NCI-H146 (cell line): ENCODE measurements at regions not wholly inside any gene's neighbourhood (a gene's known extent, or its start where the extent isn't known, plus 50 kb on each side); places are given as distances from the start of the nearest gene placed in this dataset.
"Not testable (repeated sequence)": the region's sequence is repeated elsewhere in the genome, so short reads cannot be mapped to it uniquely, and the experiment has no call there.

ENCODE experiments used
- DNase-seq: peaks from one replicate; lab custom pipeline; 2025; lab: John Stamatoyannopoulos, UW

DNA sequence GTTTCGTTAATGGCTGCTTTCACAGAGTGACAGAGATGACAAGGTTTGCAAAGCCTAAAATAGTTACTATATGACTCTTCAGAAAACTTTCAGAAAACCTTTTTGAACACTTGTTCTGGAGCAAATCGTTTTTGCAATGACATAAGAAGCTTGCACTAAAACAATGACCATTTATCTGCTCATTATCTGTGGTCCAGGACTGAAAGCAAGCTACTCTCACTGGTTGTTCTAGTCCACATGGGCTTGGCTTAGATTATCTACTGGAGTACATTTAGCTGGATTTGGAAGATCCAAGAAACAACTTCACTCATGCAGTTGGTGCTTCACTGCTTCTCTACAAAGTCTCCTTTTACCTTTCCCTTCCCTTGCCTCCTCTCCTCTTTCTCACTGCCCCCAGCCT, 1836.4 kb upstream of the AGA start:
- no peak for DNase-seq

DNA sequence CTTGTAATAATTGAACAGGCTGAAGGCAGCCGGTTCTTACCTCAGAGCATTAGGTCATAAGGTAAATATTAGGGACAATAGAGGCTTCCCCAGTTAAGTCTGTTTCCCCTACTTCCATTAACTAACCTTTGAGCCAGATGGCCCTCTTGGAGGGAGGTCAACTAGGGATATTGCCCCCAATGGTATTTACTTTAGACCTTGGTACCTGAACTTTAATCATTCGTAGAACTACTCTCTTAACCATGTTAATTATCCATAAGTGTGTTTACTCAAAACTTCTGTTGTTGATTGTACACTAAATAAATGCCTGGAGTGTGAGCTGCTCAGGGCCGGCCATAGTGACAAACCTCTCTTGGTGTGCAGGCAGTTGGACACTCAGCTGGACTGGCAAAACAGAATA, 1843.5 kb upstream of the AGA start:
- no peak for DNase-seq

DNA sequence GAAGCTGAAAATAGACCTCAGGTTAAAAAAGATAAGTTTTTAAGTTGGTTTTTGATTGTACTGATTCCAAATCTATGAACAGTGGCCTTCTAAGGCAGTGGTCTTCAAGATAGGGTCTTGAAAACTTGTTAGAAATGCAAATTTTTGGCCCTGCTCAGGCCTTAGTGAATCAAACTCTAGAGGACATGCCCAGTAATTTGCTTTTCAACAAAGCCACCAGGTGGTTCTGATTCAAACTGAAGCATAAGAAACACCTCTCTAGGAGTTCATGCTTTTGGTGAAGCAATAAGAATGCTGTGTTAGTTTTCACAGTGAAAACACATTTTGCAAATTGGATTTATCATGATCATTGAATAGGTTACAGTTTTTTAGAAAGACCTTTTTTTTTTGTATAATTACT, 1849.4 kb upstream of the AGA start:
- no peak for DNase-seq

DNA sequence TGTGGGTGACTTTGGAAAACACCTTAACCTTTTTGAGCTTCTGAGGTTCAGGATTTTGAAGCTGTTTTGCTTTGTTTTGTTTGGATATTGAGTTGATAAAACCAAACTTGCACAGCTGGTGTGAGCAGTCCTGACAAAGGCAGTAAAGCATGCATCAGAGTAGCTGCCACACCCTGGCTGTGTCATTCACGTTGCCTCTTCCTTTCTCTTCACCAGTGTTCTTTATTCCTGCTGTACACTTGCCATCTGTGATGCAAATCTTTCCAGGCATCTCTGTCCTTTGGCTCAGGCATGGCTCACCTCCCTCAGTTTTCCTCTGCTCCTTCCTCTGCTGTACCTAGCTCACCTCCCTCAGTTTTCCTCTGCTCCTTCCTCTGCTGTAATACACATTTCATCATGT, 1850.2 kb upstream of the AGA start:
- DNase-seq = no peak

DNA sequence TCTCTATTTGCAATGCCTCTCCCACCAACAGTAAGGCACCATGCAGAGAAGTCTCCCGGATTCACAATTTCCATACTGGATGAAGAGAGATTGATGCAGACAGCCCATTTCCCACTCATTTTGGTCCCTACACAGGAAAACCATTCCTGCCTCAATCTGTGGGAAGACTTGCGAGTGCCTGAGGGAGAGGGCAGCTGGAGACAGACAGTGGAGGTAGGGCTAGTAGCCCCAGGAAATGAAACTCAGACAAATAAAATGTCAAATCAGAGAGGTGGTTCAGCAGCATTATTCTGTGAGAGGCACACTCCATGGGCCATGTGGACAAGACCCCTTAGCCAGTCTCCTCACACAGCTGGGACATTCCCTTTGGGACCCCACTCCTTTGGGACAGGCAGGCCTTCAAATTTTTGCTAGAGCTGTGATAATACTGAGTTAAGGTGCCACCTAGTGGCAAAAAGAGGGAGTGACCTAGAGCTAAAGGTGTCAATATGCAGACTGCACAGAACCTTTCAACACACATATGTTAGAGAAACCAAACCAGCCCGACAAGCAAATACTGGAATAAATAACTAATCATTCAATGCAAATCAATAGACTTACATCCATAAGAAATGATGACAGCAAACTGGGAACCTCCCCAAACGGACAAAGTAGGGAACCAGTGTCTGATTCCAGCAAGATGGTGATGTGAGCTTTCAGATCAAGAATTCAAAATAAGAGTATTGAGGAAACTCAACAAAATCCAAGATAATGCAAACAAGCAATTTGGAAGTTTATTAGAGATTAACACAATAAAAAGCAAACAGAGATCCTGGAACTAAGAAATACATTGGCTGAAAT, 1865.3 kb upstream of the AGA start:
- DNase-seq = peak; percentile 1

DNA sequence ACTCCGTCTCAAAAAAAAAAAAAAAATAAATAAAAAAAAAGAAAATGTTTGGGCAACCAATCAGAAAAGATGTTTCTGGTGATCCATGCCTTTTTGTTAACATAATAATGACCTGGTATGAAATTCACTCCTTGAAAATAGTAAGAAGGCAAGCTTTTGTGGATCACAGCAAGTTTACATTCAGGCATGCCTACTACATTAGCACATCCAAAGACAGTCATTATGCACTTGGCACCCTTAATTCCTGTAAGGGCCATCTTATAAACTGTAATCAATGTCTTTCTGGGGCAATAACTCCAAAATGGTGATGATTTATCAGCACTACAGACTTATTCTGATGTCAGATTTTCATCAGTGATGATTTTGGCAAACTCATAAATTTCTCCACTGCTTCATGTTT, 1871.6 kb upstream of the AGA start:
- DNase-seq = no peak

DNA sequence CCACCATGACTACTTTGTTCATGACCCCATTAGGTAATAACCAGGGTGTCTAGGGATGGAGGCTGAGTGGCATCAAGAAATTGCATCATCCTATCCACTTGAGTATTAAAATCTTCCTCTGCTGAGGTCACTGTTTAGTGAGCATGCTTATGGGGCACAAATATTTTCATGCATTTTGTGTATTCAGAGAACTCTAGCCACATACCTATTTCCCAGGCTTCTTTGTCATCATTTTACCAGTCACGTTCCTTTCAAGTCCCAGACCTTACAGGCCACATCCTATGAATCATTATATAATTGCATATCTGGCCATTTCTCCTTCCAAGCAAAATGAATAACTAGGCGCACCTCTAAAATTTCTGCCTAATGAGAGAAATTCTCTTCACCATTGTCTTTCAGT, 1882.9 kb upstream of the AGA start:
- no peak for DNase-seq

DNA sequence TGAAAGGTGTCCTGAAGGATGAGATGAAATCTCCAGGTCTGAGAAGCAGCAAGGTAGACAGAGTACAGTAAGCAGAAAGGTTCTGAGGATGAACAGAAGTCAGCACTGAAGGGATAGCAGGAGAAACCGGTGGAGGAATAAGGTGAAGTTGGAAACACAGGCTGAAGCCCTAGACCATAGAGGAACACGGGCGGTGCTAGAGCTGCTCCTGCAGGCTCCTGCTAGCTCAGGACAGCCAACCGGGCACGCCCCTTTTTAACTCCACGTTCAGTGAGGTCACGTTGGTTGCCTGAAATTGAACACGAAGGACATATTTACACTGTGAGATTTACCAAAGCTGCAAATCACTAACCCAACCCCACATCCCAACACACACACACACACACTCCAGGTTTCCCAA, 1886.4 kb upstream of the AGA start:
- DNase-seq = no peak

DNA sequence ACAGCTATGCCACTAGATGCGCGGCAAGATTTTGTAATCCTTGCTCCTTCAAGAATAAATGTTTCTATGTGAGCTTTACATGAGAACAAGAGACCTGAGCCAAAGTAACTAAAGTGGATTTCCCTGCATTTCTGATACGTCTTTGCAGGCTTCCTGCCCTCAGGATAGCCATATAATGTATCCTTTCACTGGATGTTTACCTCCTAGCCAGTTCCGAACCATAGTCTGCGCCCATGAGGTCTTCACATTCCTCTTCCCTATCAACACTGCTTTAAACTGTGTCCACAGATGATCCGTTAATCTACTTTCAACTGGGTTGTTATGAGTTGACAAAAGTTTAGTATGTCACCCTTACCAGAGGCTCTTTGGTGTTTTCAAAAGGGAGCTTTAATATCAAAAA, 1889.1 kb upstream of the AGA start:
- DNase-seq = no peak

DNA sequence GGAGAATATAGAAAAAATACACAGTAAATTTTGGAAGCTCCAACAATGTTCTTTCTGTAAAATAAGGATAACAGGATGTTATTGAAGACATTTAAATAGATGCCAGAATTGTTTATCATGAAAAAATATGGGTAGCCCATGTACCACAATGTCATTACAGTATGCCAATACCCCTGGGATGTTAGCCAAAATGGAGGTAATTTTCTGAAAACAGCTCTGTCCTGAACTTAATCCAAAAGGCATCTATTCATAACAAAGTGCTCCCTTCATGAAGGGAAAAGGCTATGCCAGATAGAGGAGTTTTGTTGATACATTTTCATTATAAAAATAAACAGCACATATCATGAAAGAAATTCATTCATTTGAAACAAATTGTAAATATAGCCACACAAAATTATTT, 1902.6 kb upstream of the AGA start:
- no peak for DNase-seq

DNA sequence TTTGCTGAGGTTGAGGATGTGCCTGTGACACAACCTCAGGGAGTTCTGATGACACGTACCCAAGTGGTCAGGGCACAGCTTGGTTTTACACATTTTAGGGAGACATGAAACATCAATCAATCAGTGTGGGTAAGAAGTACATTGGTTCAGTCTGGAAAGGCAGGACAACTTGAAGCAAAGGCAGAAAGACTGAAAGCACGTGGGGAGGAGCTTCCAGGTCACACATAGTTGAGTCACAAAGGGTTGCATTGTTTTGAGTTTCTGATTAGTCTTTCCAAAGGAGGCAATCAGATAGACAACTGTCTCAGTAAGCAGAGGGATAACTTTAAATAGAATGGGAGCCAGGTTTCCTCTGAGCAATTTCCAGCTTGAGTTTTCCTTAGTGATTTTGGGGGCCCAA, 1910.0 kb upstream of the AGA start:
- DNase-seq = no peak

DNA sequence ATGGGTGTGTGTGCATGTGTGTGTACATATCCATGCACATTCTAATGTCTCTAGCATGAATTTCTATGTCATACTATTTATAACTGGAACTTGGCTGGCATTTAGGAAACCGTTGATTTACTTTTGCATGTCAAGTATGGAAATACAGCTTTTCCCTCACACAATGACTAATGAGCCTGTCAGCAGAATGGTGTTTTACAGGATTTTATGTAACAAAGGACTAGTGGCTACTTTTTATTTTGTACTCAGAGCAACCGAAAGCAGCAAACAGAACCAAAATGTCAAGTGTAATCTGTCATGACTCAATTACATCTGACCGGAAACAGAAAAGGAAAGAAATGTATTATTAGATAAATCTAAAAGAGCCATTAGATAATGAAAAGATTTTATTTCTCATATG, 1911.5 kb upstream of the AGA start:
- no peak for DNase-seq

DNA sequence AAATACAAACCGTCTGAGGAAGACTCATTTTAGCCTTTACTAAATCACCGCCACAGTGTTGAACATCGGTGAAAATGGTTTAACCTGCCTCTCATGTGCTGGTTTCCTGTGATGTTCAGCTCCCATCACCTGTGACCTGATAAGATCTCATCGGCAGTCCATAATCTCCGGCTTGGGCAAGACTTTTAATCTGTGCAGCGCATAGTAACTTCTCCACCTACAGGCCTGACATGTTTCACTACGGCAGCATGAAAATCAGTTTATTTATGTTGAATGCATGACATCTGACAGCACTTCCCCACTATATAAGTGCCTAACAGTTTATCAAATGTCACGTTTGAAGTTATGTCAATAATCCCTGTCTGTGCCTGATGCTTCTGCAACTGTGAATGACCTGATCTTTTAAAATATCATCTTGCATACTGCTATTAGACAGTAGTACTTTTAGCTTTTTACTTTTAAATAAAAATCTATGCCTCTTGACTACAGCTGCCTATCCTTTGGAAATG, 1919.8 kb upstream of the AGA start:
- DNase-seq = no peak

DNA sequence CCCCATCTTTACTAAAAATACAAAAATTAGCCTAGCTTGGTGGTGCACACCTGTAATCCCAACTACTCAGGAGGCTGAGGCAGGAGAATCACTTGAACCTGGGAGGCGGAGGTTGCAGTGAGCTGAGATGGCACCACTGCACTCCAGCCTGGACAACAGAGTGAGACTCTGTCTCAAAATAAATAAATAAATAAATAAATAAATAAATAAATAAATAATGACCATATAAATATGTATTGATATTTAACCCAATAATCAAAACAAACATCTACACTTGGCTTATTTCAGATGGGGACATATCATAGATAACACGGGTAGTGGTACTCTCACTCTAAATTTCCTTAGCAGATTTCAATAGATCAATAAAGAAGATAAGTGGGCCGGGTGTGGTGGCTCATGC, 1923.7 kb upstream of the AGA start:
- DNase-seq = not testable (repeated sequence)

DNA sequence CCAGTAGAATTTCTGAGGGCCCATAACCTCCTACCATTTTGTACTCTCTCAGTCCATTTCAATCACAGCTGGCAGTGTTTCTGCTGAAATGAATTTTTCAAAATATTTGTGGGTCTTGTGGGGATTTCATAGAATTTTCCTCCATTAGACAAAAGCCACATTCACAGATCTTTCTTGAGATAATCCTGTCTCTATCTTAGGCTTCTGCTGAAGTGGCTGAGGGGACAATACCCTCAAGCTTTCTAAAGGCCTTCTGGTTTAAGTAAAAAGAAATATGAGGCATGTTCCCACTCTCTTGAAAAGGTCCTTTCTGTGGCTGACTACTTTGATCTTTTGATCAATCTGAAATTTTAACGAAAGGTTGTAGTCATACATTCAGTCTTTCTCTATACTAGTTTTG, 1930.0 kb upstream of the AGA start:
- DNase-seq = no peak

DNA sequence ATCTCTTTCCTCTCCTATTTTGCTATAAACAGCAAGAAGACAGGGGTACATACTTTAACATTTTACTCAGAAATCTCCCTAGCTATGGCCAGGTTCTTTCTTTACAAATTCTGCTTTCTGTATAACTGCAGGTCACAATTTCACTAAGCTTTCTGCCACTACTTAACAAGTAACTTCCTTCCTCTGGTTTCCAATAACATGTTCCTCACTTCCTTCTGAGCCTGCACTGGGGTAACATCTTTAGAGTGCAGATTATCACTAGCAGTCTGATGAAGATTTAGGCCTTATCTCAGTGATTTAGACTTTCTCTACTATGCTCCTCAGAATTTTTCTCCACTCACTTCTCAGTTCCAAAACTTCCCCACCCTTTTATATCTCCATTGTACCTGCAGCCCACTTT, 1930.5 kb upstream of the AGA start:
- no peak for DNase-seq

DNA sequence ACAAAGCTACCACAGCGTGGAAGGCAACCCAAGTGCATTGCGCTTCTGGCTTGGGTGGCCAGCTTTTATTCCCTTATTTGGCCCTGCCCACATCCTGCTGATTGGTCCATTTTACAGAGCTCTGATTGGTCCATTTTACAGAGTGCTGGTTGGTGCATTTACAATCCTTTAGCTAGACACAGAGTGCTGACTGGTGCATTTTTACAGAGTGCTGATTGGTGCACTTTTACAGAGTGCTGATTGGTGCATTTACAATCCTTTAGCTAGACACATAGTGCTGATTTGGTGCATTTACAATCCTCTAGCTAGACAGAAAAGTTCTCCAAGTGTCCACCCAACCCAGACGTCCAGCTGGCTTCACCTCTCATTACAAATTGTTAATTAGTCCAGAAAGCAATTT, 1936.6 kb upstream of the AGA start:
- DNase-seq = not testable (repeated sequence)

DNA sequence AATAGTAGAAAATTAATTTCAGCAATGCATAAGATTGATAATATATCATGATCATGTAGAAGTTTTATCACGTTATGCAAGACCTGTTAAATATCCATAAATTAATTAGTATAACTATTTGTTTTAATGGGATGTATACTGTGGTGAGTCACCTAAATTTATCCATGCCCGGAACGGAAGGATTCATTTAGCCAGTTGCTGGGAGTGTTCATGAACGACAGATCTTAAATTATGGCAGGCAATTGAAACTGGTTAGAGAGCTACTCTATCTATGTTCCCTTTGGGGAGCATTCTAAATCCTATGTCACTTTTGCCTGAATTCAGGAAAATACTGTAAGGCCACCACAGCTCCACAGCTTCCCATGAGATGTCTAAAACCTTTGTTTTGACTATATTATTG, 1950.5 kb upstream of the AGA start:
- DNase-seq = no peak

DNA sequence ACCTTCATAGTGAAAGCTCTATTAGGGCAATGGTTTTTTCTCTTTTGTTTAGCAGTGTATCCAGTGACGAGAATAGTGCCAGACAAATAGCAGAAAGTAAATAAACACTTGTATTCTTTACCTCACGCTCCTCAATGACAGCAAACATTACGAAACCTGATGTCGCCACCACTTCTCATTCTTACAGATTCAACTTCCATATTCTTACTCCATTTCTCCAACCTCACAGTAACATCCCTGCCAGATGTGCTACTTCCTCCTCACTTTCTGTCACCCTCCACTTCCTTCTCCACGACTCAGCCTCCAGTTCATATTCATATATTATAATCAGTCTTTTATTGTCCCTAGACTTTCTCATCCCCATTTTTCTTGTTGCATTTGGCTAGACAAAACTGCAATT, 1956.2 kb upstream of the AGA start:
- no peak for DNase-seq

DNA sequence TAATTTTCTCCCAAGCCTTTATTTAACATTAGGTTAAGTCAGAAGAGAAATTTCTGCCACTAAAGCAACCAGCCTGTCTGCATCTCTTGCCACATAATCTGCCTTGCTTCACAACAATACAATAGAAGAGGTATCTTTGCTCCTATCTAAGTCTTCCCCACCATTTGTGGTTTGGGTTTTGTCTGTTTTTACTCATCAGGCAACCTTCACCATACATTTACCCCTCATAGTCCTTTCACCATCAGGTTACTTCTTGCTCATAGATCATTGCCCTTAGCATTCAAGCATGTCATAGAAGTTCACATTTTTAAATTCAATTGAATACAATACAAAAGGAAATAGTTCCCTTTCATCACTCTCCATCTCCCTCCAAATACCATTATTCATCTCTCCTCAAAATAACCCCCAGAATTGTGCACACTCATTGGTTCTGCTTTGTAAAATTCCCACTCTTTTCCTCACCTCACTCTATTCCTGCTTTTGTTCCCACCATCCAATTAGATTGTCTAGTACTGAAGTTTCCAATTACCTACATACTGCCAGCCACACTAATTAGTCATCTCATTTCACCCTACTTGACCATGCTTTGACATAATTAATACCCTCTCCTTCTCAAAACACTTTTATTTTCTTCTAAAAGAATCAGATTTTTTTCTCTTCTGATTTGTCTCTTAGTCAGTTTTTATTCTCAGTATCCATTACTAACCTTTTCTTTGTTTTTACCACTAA, 1957.0 kb upstream of the AGA start:
- DNase-seq = no peak

DNA sequence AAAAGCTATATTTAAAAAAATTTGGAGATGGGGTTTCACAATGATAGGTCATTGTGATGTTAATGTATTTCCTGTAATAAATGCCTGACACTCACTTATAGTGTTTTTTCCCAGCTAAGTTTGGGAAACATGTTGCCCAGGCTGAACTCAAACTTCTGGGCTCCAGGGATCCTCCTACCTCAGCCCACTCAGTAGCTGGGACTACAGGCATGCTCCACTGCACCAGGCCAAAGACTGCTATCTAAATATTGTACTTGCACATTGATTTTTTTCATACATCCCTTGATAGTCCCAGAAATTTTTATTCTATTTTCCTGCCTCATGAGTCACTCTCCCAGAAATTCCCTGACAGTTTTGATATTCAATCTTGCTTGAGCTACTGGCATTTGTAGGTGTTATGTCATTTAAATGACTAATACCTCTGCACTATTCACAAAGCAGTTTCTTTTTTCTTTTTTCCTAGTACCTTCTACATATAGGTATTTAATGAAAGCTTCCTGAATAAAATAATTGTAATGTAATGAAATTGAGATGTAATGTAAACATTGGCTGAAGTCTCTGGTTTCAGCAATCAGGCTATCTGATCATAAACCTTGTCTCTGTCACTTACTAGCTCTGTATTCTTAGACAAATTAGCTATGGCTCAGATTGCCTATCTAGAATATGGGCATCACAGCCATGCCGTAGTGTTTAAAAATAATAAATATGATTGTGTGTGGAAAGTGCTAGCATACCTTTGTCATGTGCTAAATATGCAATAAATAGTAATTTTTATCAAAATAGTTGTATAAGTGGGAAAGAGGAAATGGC, 1973.0 kb upstream of the AGA start:
- no peak for DNase-seq

DNA sequence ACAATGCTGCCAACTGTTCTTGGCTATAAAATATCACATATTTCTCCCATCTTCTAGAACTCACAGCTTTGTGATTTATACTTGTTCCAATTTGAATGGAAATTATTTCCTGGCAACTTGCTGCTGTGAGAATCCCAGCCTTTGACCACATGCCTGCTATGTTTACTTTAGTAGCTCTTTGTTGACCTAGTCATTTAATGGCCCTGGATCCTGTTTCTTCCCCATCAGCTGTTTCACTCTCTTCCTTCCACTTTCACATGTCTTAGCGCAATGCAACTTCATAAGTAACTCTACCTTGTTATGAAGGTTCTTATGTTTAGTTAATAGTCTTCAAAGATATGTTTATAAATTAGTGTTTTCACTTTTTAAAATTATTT, 1973.6 kb upstream of the AGA start:
- peak; percentile 14 for DNase-seq

DNA sequence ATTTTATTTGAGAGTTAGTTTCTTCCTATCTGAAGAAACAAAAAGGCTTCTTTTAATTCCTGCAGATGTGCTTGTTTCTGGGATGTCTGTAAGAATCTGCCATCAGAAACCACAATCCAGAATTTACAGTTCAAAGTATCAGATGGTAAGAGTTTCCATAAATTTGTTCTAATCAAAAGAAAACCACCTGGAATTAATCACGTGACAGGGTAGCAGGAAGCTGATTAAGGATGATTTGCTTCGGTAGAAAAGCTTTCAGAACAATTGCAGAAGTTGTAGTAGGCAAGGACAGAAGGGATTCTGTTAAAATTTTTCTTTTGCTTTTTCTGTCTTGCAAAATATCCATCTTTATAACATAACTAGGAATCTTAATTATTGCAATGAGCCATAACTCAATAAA, 1975.1 kb upstream of the AGA start:
- DNase-seq = no peak
